Activated CD8-positive, alpha-beta memory T cell treated with anti-CD3 and anti-CD28 coated beads, Interleukin-2, amount 10 ng/mL, durations not matched to agents 7 days and 5 days (primary cell): ENCODE measurements at regions not wholly inside any gene's neighbourhood (a gene's known extent, or its start where the extent isn't known, plus 50 kb on each side); places are given as distances from the start of the nearest gene placed in this dataset.

Experiments used
- ATAC-seq: fragments of 150-1000 bp; cut with Tn5 transposase; one replicate; pipeline ENCODE4 v1.10.0; 2021; ENCODE audit warnings: moderate library complexity
- CTCF ChIA-PET: fragments of 350-600 bp; sonication (Branson Sonifier 250); formaldehyde crosslinking; loops from one replicate; lab custom pipeline; 2021; ENCODE audit warnings: antibody characterized with exemption; lab: Charles Lee
- DNase-seq: peaks from one replicate; pipeline ENCODE4 v3.0.0-alpha.2; 2020
- H3K27ac Mint-ChIP-seq: one replicate; pipeline ENCODE4 v1.8.0; 2021; ENCODE audit warnings: mild to moderate bottlenecking, mixed read lengths
- H3K27me3 Mint-ChIP-seq: one replicate; pipeline ENCODE4 v1.8.0; 2021; ENCODE audit warnings: mixed read lengths
- H3K36me3 Mint-ChIP-seq: one replicate; pipeline ENCODE4 v1.8.0; 2021; ENCODE audit warnings: mild to moderate bottlenecking, mixed read lengths
- H3K4me1 Mint-ChIP-seq: one replicate; pipeline ENCODE4 v1.8.0; 2021; ENCODE audit warnings: mixed read lengths
- H3K4me3 Mint-ChIP-seq: one replicate; pipeline ENCODE4 v1.8.0; 2021; ENCODE audit warnings: mild to moderate bottlenecking, moderate library complexity, mixed read lengths
- H3K9me3 Mint-ChIP-seq: one replicate; pipeline ENCODE4 v1.8.0; 2022; ENCODE audit warnings: low read depth, mixed read lengths

DNA sequence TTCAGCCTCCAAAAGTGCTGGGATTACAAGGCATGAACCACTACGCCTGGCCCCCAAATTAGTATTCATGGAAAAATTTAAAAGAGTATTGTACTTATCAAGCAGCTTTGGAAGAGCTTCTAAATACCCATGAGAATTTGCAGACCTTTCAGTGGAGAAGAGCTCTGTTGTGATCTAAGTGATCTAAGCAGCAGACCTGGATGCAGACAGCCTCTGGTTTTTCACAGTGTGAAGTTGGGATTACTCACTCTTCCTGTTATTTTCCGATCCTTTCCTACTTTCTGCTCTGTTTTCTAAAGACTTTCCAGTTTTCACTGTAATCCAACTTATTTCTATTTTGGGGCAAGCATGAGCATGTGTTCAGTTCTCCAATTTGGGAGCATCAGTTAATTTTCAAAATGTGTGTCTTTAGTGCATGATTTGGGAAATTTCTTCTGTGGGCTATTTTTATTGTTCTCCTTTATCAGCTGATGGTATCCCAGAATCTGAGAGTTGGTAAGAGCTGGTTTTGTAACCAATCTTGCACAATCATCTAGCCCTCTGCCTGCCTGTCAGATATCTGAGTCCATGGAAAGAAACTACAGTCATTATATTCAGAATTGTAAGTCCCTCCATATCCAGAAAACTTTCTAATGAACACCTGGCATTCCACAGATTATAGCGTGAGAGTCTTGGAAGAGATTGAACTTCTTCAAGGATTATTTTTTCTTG is 207.7 kb upstream of the DTNBP1 start:
- H3K27me3 Mint-ChIP-seq: peaks cover 29% of the 10 kb centered on the region
- ATAC-seq (no peak), DNase-seq (no peak)
- no peaks in the 10 kb centered on the region for H3K36me3 Mint-ChIP-seq
- H3K27ac Mint-ChIP-seq: no peak overlapping the region
- H3K4me3 Mint-ChIP-seq: no peak overlapping the region
- CTCF ChIA-PET: interaction anchor here (0.5 kb wide), 1 partner anchor 350 kb away, joined by 3 read pairs; no protein-coding TSS in a partner anchor
- no peaks in the 10 kb centered on the region for H3K9me3 Mint-ChIP-seq
- peaks cover 2% of the 10 kb centered on the region for H3K4me1 Mint-ChIP-seq

DNA sequence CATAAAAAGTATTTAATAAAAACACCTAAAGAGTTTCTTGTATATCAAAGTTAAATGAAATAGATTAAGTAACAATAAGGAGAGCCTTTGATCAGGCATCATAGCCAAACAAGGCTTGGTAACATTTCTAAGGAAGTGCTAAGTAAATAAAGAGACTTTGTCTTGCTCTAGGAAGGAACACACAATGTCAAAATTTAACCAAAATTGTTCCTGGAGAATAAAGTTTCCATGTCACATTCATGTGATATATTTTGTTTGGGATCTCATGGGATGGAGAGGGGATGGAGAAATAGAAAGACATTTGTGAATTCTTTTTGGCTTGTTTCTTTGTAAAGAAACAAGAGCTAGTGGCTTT is 201.9 kb upstream of the DTNBP1 start:
- Mint-ChIP-seq H3K4me3 (no peak overlapping the region), H3K27me3 (peaks cover 21% of the 10 kb centered on the region), H3K4me1 (no peaks in the 10 kb centered on the region), H3K36me3 (no peaks in the 10 kb centered on the region), H3K27ac (no peak overlapping the region), H3K9me3 (no peaks in the 10 kb centered on the region)
- CTCF ChIA-PET: no interaction called here
- ATAC-seq (no peak), DNase-seq (no peak)

GRCh38 chr6:15864038-15864707 is 201.3 kb upstream of the DTNBP1 start:
- Mint-ChIP-seq H3K27ac (no peak overlapping the region), H3K36me3 (no peaks in the 10 kb centered on the region), H3K4me3 (no peak overlapping the region), H3K4me1 (no peaks in the 10 kb centered on the region), H3K27me3 (peaks cover 21% of the 10 kb centered on the region), H3K9me3 (no peaks in the 10 kb centered on the region)
- ATAC-seq (no peak), DNase-seq (no peak)
- CTCF ChIA-PET: no interaction called here

DNA sequence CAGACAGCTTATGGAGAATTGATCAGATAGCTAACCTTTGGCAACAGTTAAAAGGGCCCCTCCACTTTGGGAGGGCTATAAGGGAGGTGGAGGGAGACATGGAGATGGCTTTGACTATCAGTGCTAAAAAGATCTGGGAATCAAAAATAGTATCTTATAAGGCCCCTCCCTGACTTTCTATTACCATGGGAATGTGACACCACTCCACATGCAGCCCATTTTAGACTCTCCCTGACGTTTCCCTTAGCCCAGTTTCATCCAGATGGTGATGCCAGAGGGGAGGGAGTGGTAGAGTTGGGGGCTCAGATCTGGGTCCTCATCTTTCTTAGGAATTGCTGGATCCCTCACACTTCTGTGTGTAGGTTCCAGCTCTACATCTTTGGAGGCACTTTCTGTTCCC is 200.0 kb upstream of the DTNBP1 start:
- DNase-seq (no peak), ATAC-seq (no peak)
- Mint-ChIP-seq H3K27me3 (peaks cover 19% of the 10 kb centered on the region), H3K4me1 (no peaks in the 10 kb centered on the region), H3K36me3 (no peaks in the 10 kb centered on the region), H3K4me3 (no peak overlapping the region), H3K27ac (no peak overlapping the region), H3K9me3 (no peaks in the 10 kb centered on the region)
- CTCF ChIA-PET: interaction anchor here (1.3 kb wide), 1 partner anchor 171 kb away, joined by 3 read pairs; no protein-coding TSS in a partner anchor

GRCh38 chr6:15861486-15861885 is 198.7 kb upstream of the DTNBP1 start:
- DNase-seq: no peak
- CTCF ChIA-PET: interaction anchor here (0.6 to 1.3 kb wide), 2 partner anchors 66 to 170 kb away, joined by 3 to 6 read pairs; no protein-coding TSS in a partner anchor
- ATAC-seq: no peak
- Mint-ChIP-seq H3K27me3 (peaks cover 15% of the 10 kb centered on the region), H3K4me1 (no peaks in the 10 kb centered on the region), H3K27ac (no peak overlapping the region), H3K36me3 (no peaks in the 10 kb centered on the region), H3K9me3 (no peaks in the 10 kb centered on the region), H3K4me3 (no peak overlapping the region)

- no peaks in the 10 kb centered on the region for H3K4me1 Mint-ChIP-seq
- no peak overlapping the region for H3K27ac Mint-ChIP-seq
Measured at GRCh38 chr6:15854826-15855710, 192.2 kb upstream of the DTNBP1 start.

GRCh38 chr6:15854378-15854777 is 191.6 kb upstream of the DTNBP1 start:
- Mint-ChIP-seq H3K36me3 (no peaks in the 10 kb centered on the region), H3K27ac (no peak overlapping the region), H3K4me1 (no peaks in the 10 kb centered on the region), H3K4me3 (no peak overlapping the region), H3K9me3 (no peaks in the 10 kb centered on the region), H3K27me3 (peaks cover 10% of the 10 kb centered on the region)
- DNase-seq (no peak), ATAC-seq (no peak)
- CTCF ChIA-PET: no interaction called here

More at GRCh38 chr6:15854826-15855710, 192.2 kb upstream of the DTNBP1 start:
- H3K27me3 Mint-ChIP-seq: peaks cover 11% of the 10 kb centered on the region
- ATAC-seq (no peak), DNase-seq (no peak)
- H3K9me3 Mint-ChIP-seq: no peaks in the 10 kb centered on the region
- CTCF ChIA-PET: no interaction called here
- H3K4me3 Mint-ChIP-seq: no peak overlapping the region
- no peaks in the 10 kb centered on the region for H3K36me3 Mint-ChIP-seq

- CTCF ChIA-PET: no interaction called here
- no peak for ATAC-seq
Measured at GRCh38 chr6:15853259-15853658, 190.4 kb upstream of the DTNBP1 start.

DNA sequence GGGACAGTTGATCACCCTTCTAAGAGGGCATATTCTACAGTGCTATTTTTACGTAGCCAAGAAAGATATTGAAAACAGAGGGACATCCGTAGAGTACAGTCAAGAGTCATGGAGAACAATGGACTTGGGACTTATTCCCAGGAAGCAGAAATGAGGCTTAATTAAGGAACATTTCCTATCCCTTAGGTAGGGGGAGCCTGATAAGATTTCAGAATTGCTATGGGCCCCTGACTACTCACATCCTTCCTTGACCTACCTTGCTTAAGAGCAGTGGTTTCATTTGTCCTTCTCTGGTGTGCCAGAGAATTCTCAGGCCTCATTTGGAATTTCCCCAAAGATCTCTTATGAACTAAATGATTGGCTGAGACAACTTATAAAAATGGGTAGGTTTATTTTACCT is 189.5 kb upstream of the DTNBP1 start:
- CTCF ChIA-PET: no interaction called here
- DNase-seq (no peak), ATAC-seq (no peak)
- H3K4me3 Mint-ChIP-seq: no peak overlapping the region
- no peaks in the 10 kb centered on the region for H3K36me3 Mint-ChIP-seq
- H3K4me1 Mint-ChIP-seq: no peaks in the 10 kb centered on the region
- no peak overlapping the region for H3K27ac Mint-ChIP-seq
- peaks cover 8% of the 10 kb centered on the region for H3K27me3 Mint-ChIP-seq
- H3K9me3 Mint-ChIP-seq: no peaks in the 10 kb centered on the region

More at GRCh38 chr6:15853259-15853658, 190.4 kb upstream of the DTNBP1 start:
- Mint-ChIP-seq H3K27ac (no peak overlapping the region), H3K4me1 (no peaks in the 10 kb centered on the region), H3K4me3 (no peak overlapping the region), H3K9me3 (no peaks in the 10 kb centered on the region), H3K27me3 (peaks cover 10% of the 10 kb centered on the region), H3K36me3 (no peaks in the 10 kb centered on the region)
- DNase-seq: no peak

GRCh38 chr6:15849395-15849794 is 186.6 kb upstream of the DTNBP1 start:
- Mint-ChIP-seq H3K27me3 (peaks cover 2% of the 10 kb centered on the region), H3K4me1 (no peaks in the 10 kb centered on the region)
- CTCF ChIA-PET: no interaction called here

DNA sequence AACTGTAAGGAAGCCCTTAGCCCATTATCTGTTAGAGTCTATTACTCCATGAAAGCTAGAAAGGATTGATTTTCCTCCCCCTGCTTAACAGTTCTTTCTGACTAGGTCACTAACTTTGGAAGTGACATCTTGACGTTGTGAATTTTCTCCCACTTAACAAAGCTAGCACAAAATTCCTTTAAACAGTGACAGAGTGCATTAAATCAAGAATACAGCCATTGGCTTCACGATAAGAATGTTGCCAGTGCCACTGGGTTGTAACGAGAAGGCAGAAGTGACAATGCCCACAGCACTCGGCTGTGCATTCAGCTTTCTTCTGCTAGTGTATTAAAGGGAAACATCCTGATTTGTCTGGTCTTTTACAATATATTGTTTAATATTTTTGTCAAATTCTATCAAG is 182.7 kb upstream of the DTNBP1 start:
- no peaks in the 10 kb centered on the region for H3K4me1 Mint-ChIP-seq
- no peak overlapping the region for H3K27ac Mint-ChIP-seq
- CTCF ChIA-PET: no interaction called here
- H3K4me3 Mint-ChIP-seq: no peak overlapping the region
- ATAC-seq (no peak), DNase-seq (no peak)
- no peaks in the 10 kb centered on the region for H3K36me3 Mint-ChIP-seq
- H3K9me3 Mint-ChIP-seq: no peaks in the 10 kb centered on the region
- peaks cover 2% of the 10 kb centered on the region for H3K27me3 Mint-ChIP-seq

More at GRCh38 chr6:15849395-15849794, 186.6 kb upstream of the DTNBP1 start:
- ATAC-seq: no peak
- Mint-ChIP-seq H3K9me3 (no peaks in the 10 kb centered on the region), H3K4me3 (no peak overlapping the region), H3K27ac (no peak overlapping the region), H3K36me3 (no peaks in the 10 kb centered on the region)
- no peak for DNase-seq

DNA sequence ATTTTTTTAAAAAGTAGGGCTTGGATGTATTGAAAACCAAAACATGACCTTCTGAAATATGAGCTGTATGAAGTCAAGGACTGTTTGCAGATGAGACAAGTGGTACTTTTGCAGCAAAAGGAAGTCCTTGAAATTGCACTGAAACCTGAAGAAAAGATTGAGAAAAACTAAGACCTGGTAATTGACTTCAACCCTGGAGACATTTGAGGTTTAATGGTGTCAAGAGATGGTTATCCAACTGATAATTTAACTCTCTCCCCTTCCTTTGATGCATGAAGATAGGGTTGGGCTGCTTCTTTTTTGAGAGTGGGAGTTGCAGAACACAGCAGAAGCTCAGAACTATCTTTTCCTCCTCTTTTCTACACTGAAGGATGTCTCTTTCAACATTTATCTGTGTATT is 180.9 kb upstream of the DTNBP1 start:
- H3K36me3 Mint-ChIP-seq: no peaks in the 10 kb centered on the region
- H3K4me3 Mint-ChIP-seq: no peak overlapping the region
- no peaks in the 10 kb centered on the region for H3K9me3 Mint-ChIP-seq
- H3K27ac Mint-ChIP-seq: no peak overlapping the region
- H3K4me1 Mint-ChIP-seq: no peaks in the 10 kb centered on the region
- H3K27me3 Mint-ChIP-seq: peaks cover 2% of the 10 kb centered on the region
- CTCF ChIA-PET: no interaction called here
- no peak for DNase-seq
- no peak for ATAC-seq

- peaks cover 2% of the 10 kb centered on the region for H3K27me3 Mint-ChIP-seq
- CTCF ChIA-PET: no interaction called here
- DNase-seq (no peak), ATAC-seq (no peak)
- no peaks in the 10 kb centered on the region for H3K4me1 Mint-ChIP-seq
- H3K9me3 Mint-ChIP-seq: no peaks in the 10 kb centered on the region
- no peaks in the 10 kb centered on the region for H3K36me3 Mint-ChIP-seq
- no peak overlapping the region for H3K4me3 Mint-ChIP-seq
- H3K27ac Mint-ChIP-seq: no peak overlapping the region
Measured at GRCh38 chr6:15843226-15843625, 180.4 kb upstream of the DTNBP1 start.
